ENCODE measurements at regions not wholly inside any gene's neighbourhood (a gene's known extent, or its start where the extent isn't known, plus 50 kb on each side); places are given as distances from the start of the nearest gene placed in this dataset.

DNA sequence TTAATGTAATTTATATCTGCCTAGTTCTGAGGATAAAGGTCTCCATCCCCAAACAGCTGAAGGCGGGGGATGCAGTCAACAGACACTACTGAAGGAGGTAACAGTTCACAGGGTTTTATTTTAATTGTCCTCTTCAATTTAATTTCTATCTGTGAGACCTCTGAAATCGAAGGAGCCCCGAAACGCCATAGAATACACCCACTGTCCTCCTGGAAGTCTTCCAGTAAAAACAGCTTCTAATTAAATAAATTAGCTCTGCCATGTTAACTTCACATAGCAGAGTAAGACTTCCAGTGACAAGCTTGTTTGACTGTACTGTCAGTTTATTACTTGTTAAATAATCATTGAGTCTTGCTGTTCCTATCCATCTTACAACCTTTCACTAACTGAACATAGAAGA lies 193.5 kb downstream of the SEC61B start:
- no peaks in the 10 kb centered on the region for H3K4me1 ChIP-seq (ENCODE audit: control insufficient read depth, low read length)
- peaks cover 5% of the 10 kb centered on the region; the same call in 1 of the 2 replicates for H3K27me3 ChIP-seq (ENCODE audit: control insufficient read depth, low read length)
- no peaks in the 10 kb centered on the region for H3K9me2 ChIP-seq (replicated peaks; ENCODE audit: control insufficient read depth, low read length)
- no peak for TF ChIP-seq EZH2phosphoT487 (IDR thresholded peaks at IDR 0.05; ENCODE audit: borderline replicate concordance, low read length)
- TF ChIP-seq, protein P1, sequence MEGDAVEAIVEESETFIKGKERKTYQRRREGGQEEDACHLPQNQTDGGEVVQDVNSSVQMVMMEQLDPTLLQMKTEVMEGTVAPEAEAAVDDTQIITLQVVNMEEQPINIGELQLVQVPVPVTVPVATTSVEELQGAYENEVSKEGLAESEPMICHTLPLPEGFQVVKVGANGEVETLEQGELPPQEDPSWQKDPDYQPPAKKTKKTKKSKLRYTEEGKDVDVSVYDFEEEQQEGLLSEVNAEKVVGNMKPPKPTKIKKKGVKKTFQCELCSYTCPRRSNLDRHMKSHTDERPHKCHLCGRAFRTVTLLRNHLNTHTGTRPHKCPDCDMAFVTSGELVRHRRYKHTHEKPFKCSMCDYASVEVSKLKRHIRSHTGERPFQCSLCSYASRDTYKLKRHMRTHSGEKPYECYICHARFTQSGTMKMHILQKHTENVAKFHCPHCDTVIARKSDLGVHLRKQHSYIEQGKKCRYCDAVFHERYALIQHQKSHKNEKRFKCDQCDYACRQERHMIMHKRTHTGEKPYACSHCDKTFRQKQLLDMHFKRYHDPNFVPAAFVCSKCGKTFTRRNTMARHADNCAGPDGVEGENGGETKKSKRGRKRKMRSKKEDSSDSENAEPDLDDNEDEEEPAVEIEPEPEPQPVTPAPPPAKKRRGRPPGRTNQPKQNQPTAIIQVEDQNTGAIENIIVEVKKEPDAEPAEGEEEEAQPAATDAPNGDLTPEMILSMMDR (IDR thresholded peaks at IDR 0.05; ENCODE audit: low read depth, low read length, poor library complexity, severe bottlenecking), result no peak
- no peak overlapping the region for H3K4me3 ChIP-seq (ENCODE audit: low read length)
- H3K36me3 ChIP-seq (ENCODE audit: control insufficient read depth, low read length), result no peaks in the 10 kb centered on the region
- no peaks in the 10 kb centered on the region for H3K9me3 ChIP-seq (ENCODE audit: control insufficient read depth, insufficient read depth, low read length)
- H3K79me2 ChIP-seq (ENCODE audit: control insufficient read depth, low read length), result no peaks in the 10 kb centered on the region
- H3F3A ChIP-seq (ENCODE audit: control insufficient read depth, insufficient read depth), result no peaks in the 10 kb centered on the region
- no peaks in the 10 kb centered on the region for H4K20me1 ChIP-seq (ENCODE audit: control insufficient read depth, insufficient read depth, low read depth, low read length)
- H3K4me2 ChIP-seq (ENCODE audit: low read length), result no peak overlapping the region
- no peak overlapping the region for H3K27ac ChIP-seq (ENCODE audit: low read depth, low read length)

DNA sequence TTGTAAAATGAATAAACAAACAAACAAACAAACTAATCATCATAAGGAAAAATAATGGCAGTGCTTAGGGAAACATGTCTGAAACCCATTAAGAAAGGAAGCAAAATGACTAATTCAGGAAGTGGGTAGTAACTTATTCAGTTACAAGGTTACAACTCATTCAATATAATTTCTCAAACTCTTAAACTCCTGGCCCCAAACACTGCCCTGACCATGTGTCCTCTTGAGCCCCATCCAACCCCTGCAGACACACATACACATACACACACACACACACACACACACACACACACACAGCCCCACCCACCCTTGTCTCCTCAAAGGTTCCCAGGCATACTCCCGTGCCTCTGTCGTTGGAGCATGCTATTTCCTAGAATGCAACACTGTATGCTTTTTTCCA lies 193.9 kb downstream of the SEC61B start:
- Histone ChIP-seq H3K9me2 (replicated peaks; ENCODE audit: control insufficient read depth, low read length) (no peaks in the 10 kb centered on the region), H3K79me2 (ENCODE audit: control insufficient read depth, low read length) (no peaks in the 10 kb centered on the region), H3F3A (ENCODE audit: control insufficient read depth, insufficient read depth) (no peaks in the 10 kb centered on the region), H3K9me3 (ENCODE audit: control insufficient read depth, insufficient read depth, low read length) (no peaks in the 10 kb centered on the region), H3K27ac (ENCODE audit: low read depth, low read length) (no peak overlapping the region), H3K4me1 (ENCODE audit: control insufficient read depth, low read length) (no peaks in the 10 kb centered on the region), H3K27me3 (ENCODE audit: control insufficient read depth, low read length) (peaks cover 5% of the 10 kb centered on the region; the same call in 1 of the 2 replicates), H3K4me3 (ENCODE audit: low read length) (no peak overlapping the region), H4K20me1 (ENCODE audit: control insufficient read depth, insufficient read depth, low read depth, low read length) (no peaks in the 10 kb centered on the region), H3K4me2 (ENCODE audit: low read length) (no peak overlapping the region), H3K36me3 (ENCODE audit: control insufficient read depth, low read length) (no peaks in the 10 kb centered on the region)
- TF ChIP-seq EZH2phosphoT487 (IDR thresholded peaks at IDR 0.05; ENCODE audit: borderline replicate concordance, low read length), result no peak
- TF ChIP-seq, protein P1 (IDR thresholded peaks at IDR 0.05; ENCODE audit: low read depth, low read length, poor library complexity, severe bottlenecking), result no peak

GRCh38 chr9:99419070-99419469 lies 197.0 kb downstream of the SEC61B start:
- H3K4me3 ChIP-seq (ENCODE audit: low read length), result no peak overlapping the region
- H3K9me2 ChIP-seq (replicated peaks; ENCODE audit: control insufficient read depth, low read length), result no peaks in the 10 kb centered on the region
- H3K4me1 ChIP-seq (ENCODE audit: control insufficient read depth, low read length), result no peaks in the 10 kb centered on the region

More at GRCh38 chr9:99419070-99419469, 197.0 kb downstream of the SEC61B start:
- no peak overlapping the region for H3K4me2 ChIP-seq (ENCODE audit: low read length)
- no peaks in the 10 kb centered on the region for H4K20me1 ChIP-seq (ENCODE audit: control insufficient read depth, insufficient read depth, low read depth, low read length)
- H3K79me2 ChIP-seq (ENCODE audit: control insufficient read depth, low read length), result no peaks in the 10 kb centered on the region
- H3K27me3 ChIP-seq (ENCODE audit: control insufficient read depth, low read length), result peaks cover 5% of the 10 kb centered on the region; the same call in 1 of the 2 replicates
- H3K36me3 ChIP-seq (ENCODE audit: control insufficient read depth, low read length), result no peaks in the 10 kb centered on the region
- H3K27ac ChIP-seq (ENCODE audit: low read depth, low read length), result no peak overlapping the region
- H3K9me3 ChIP-seq (ENCODE audit: control insufficient read depth, insufficient read depth, low read length), result no peaks in the 10 kb centered on the region
- H3F3A ChIP-seq (ENCODE audit: control insufficient read depth, insufficient read depth), result no peaks in the 10 kb centered on the region
- no peak for TF ChIP-seq EZH2phosphoT487 (IDR thresholded peaks at IDR 0.05; ENCODE audit: borderline replicate concordance, low read length)
- TF ChIP-seq, protein P1 (IDR thresholded peaks at IDR 0.05; ENCODE audit: low read depth, low read length, poor library complexity, severe bottlenecking), result no peak

All from DOHH2 (cell line).